ENCODE measurements at regions not wholly inside any gene's neighbourhood (a gene's known extent, or its start where the extent isn't known, plus 50 kb on each side); places are given as distances from the start of the nearest gene placed in this dataset.

DNA sequence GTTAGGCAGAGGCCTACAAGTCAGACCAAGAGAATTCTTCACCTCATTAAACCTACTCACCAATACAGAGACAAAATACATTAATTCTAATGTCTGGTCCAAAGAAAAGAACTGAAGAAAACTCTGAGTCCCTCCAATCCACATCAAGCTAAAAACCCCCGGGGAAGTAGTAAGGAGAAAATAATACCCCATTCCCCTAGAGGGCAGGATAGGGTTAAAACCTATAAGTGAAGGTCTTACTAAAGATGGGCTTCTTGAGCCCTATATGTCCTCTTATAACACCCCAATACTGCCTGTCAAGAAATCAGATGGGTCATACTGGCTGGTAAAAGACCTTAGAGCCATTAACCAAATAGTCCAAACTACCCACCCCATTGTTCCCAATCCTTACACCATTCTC lies 141.3 kb upstream of the TMEM106B start:
- TF ChIP-seq, protein P1, sequence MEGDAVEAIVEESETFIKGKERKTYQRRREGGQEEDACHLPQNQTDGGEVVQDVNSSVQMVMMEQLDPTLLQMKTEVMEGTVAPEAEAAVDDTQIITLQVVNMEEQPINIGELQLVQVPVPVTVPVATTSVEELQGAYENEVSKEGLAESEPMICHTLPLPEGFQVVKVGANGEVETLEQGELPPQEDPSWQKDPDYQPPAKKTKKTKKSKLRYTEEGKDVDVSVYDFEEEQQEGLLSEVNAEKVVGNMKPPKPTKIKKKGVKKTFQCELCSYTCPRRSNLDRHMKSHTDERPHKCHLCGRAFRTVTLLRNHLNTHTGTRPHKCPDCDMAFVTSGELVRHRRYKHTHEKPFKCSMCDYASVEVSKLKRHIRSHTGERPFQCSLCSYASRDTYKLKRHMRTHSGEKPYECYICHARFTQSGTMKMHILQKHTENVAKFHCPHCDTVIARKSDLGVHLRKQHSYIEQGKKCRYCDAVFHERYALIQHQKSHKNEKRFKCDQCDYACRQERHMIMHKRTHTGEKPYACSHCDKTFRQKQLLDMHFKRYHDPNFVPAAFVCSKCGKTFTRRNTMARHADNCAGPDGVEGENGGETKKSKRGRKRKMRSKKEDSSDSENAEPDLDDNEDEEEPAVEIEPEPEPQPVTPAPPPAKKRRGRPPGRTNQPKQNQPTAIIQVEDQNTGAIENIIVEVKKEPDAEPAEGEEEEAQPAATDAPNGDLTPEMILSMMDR (IDR thresholded peaks at IDR 0.05): no peak
- TF ChIP-seq POLR2AphosphoS5 (IDR thresholded peaks at IDR 0.05): no peak
- TF ChIP-seq POLR2A (IDR thresholded peaks at IDR 0.05): no peak
